Nephron progenitor cell (in vitro differentiated cells): ENCODE measurements at regions not wholly inside any gene's neighbourhood (a gene's known extent, or its start where the extent isn't known, plus 50 kb on each side); places are given as distances from the start of the nearest gene placed in this dataset.

ENCODE experiments used
- DNase-seq: peaks from one replicate; pipeline ENCODE4 v3.0.0; 2021
- H3K27ac Mint-ChIP-seq: 2 replicates; pipeline ENCODE4 v1.8.0; 2021; ENCODE audit warnings: mild to moderate bottlenecking, moderate library complexity, mixed read lengths
- H3K27me3 Mint-ChIP-seq: 2 replicates; pipeline ENCODE4 v1.8.0; 2021; ENCODE audit warnings: mild to moderate bottlenecking, low read depth, mixed read lengths; ENCODE audit not compliant: poor library complexity
- H3K36me3 Mint-ChIP-seq: 2 replicates; pipeline ENCODE4 v1.8.0; 2021; ENCODE audit warnings: low read depth, mixed read lengths
- H3K4me1 Mint-ChIP-seq: 2 replicates; pipeline ENCODE4 v1.8.0; 2021; ENCODE audit warnings: mixed read lengths
- H3K4me3 Mint-ChIP-seq: 2 replicates; pipeline ENCODE4 v1.8.0; 2021; ENCODE audit warnings: mild to moderate bottlenecking, moderate library complexity, mixed read lengths
- H3K9me3 Mint-ChIP-seq: 2 replicates; pipeline ENCODE4 v1.8.0; 2021; ENCODE audit warnings: mild to moderate bottlenecking, moderate library complexity, mixed read lengths
- TF ChIP-seq, protein P1 (sequence below): fragments of 200-600 bp; sonication (generic); IDR thresholded peaks from 2 replicates; pipeline ENCODE4 v1.5.0; 2021; ENCODE audit warnings: antibody characterized with exemption

DNA sequence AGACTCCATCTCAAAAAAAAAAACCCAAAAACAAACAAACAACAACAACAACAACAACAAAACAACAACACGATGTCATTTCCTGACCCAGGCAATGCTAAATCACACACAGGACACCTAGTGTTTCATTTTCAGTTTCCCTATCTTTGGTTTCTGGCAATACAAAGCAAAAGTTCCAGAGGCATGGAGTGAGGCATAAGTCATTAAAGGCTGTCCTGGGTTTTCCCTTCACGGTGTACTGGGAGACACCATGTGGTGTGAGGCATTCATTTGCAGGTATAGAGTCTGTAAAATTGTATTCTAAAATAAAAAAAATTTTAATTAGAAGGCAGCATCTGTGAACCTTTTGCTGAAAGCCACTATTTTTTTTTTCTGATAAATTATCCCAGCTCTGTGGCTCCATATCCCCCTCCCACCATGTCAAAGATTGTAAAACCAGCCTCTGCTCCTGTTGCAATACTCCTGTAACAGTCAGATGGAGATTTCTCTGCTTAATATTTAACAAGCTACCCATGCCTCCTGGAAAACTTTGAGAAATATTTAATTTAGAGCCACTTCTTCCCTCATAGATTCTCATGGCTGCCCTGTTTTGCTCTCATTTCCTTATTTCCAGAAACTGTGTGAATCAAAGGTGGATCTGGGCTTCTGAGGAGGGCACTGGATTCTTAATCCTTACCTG is 324.6 kb downstream of the MCTP2 start:
- TF ChIP-seq, protein P1, sequence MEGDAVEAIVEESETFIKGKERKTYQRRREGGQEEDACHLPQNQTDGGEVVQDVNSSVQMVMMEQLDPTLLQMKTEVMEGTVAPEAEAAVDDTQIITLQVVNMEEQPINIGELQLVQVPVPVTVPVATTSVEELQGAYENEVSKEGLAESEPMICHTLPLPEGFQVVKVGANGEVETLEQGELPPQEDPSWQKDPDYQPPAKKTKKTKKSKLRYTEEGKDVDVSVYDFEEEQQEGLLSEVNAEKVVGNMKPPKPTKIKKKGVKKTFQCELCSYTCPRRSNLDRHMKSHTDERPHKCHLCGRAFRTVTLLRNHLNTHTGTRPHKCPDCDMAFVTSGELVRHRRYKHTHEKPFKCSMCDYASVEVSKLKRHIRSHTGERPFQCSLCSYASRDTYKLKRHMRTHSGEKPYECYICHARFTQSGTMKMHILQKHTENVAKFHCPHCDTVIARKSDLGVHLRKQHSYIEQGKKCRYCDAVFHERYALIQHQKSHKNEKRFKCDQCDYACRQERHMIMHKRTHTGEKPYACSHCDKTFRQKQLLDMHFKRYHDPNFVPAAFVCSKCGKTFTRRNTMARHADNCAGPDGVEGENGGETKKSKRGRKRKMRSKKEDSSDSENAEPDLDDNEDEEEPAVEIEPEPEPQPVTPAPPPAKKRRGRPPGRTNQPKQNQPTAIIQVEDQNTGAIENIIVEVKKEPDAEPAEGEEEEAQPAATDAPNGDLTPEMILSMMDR, result no peak
- no peak for DNase-seq
- Mint-ChIP-seq H3K9me3 (no peaks in the 10 kb centered on the region), H3K4me1 (peaks cover 4% of the 10 kb centered on the region), H3K4me3 (no peak overlapping the region), H3K27me3 (peaks cover 2% of the 10 kb centered on the region), H3K27ac (no peak overlapping the region), H3K36me3 (no peaks in the 10 kb centered on the region)

DNA sequence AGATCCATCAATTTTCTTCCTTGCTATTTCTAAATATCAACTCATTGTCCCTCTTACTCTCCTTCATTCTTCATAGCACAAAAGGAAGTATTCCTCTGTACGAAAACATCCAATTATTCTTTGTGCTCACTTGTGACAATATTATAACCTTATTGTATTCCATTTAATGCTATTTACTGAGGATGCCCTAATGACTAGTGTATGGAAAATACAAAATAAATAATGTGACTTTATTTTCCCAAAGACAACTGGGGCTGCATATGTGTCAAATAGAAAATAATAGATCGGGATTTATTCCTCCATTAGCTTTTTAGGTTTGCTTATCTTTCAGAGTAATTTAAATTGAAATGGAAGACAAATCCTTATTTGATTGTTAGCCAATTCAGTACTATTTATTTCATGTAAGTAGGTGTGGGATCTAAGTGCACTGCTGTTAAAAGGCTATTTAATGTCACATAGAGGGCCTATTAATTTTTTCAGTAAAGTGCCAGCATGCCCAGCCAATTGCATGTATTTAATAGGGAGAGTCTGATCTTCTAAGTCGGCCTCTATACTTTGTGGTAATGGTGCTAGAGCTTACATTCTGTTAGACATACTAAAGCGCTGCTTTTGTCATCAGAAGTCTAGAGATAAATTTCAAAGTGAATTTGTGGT is 329.8 kb downstream of the MCTP2 start:
- DNase-seq, result no peak
- peaks cover 5% of the 10 kb centered on the region for H3K36me3 Mint-ChIP-seq
- no peaks in the 10 kb centered on the region for H3K4me1 Mint-ChIP-seq
- peaks cover 3% of the 10 kb centered on the region for H3K27me3 Mint-ChIP-seq
- TF ChIP-seq, protein P1, result no peak
- no peak overlapping the region for H3K27ac Mint-ChIP-seq
- H3K9me3 Mint-ChIP-seq, result peaks cover 29% of the 10 kb centered on the region
- no peak overlapping the region for H3K4me3 Mint-ChIP-seq

DNA sequence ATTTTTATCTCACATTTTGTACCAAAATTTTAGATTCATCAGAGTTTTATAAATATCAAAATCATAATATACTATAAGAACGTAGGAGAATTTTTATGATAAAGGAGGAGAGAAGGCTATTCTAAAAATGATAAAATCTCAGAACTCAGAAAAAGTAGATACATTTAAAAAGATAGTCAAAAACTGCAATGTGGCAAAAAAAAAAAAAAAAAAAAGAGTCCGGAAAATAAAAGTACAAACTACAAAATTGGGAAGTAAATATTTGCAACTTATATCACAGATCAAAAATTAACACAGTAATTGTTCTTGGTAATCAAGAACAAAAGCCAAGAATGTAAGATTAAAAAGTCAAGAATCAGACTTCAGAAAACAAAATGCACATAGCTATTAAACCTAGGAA is 332.1 kb downstream of the MCTP2 start:
- H3K9me3 Mint-ChIP-seq, result peaks cover 29% of the 10 kb centered on the region
- DNase-seq, result no peak
- TF ChIP-seq, protein P1, result no peak
- H3K27ac Mint-ChIP-seq, result no peak overlapping the region
- H3K27me3 Mint-ChIP-seq, result peaks cover 6% of the 10 kb centered on the region
- H3K36me3 Mint-ChIP-seq, result peaks cover 5% of the 10 kb centered on the region
- H3K4me1 Mint-ChIP-seq, result no peaks in the 10 kb centered on the region
- H3K4me3 Mint-ChIP-seq, result no peak overlapping the region

DNA sequence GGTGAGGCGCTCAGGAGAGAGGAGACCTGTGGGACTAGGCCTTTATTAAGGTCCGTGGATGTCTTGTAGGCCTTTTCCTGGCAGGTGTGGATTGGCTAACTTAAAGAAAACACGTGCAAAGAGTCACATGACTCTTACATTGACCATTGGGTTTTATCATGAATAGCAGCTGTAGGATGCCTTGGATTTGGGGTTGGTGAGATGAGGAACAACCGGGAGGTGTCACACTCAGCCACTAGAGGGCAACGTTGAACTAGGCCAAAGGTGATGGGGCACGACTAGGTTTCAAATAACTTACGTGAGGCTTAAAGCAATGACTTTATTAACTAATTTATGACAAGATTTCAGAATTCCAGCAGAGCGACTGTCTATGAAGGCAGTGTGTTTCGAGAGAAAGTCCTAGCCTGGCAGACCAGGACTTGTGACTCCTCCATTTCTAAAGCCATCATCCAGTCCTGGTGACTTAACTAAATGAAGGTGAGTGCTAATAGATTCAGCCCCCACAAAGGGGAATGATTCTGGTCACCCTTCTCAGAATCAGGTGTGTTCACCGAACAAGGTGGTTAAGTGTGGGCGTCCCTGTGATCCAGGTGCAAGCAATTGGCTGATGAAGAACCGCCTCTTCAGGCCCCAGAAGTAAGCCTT is 345.6 kb downstream of the MCTP2 start:
- H3K4me3 Mint-ChIP-seq, result no peak overlapping the region
- no peaks in the 10 kb centered on the region for H3K36me3 Mint-ChIP-seq
- no peak overlapping the region for H3K27ac Mint-ChIP-seq
- no peak for DNase-seq
- H3K27me3 Mint-ChIP-seq, result peaks cover 3% of the 10 kb centered on the region
- no peaks in the 10 kb centered on the region for H3K9me3 Mint-ChIP-seq
- peaks cover 13% of the 10 kb centered on the region for H3K4me1 Mint-ChIP-seq
- TF ChIP-seq, protein P1, result peak; percentile 46

DNA sequence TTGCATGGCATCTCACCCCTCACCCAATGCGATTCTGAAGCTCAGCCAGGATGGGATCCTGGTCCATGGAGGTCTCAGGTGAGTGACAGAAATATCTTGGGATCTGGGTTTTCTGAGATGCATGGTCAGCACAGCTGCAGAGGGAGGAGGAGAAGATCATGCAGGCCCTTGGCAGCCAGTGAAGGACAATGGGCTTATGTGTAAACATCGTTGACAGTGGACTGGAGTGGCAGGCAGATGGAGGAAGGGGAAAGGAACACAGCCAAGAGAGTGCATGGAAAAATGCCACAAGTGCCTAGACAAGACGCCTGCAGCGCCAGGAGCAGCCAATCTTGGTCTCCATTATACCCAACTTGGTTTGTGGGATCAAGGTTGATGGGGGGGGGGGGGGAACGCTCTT is 347.9 kb downstream of the MCTP2 start:
- TF ChIP-seq, protein P1, result no peak
- H3K27me3 Mint-ChIP-seq, result peaks cover 3% of the 10 kb centered on the region
- no peaks in the 10 kb centered on the region for H3K36me3 Mint-ChIP-seq
- no peak for DNase-seq
- H3K4me1 Mint-ChIP-seq, result peaks cover 19% of the 10 kb centered on the region
- no peak overlapping the region for H3K4me3 Mint-ChIP-seq
- no peaks in the 10 kb centered on the region for H3K9me3 Mint-ChIP-seq
- no peak overlapping the region for H3K27ac Mint-ChIP-seq
